Panc1 (cell line): ENCODE measurements at regions not wholly inside any gene's neighbourhood (a gene's known extent, or its start where the extent isn't known, plus 50 kb on each side); places are given as distances from the start of the nearest gene placed in this dataset.
A peak's percentile ranks its signal among the peaks of the same experiment; 100 is the strongest.

ENCODE experiments used
- ATAC-seq: fragments of 200-7000 bp; cut with Tn5 transposase; 2 replicates; pipeline ENCODE4 v1.9.1; 2020; ENCODE audit warnings: mild to moderate bottlenecking, moderate library complexity
- BruUV-seq: library from RNA; stranded (reverse); fragments of 400-500 nt; replicated peaks from 2 replicates; lab custom pipeline; 2021; lab: Mats Ljungman, UMichigan
- CTCF ChIA-PET: fragments of 300-600 bp; sonication (Branson Sonifier 250); formaldehyde crosslinking; loops from one replicate; lab custom pipeline; 2022; ENCODE audit warnings: antibody characterized with exemption; lab: Charles Lee
- POLR2A ChIA-PET: fragments of 300-600 bp; sonication (Branson Sonifier 250); formaldehyde crosslinking; loops from one replicate; lab custom pipeline; 2022; ENCODE audit warnings: antibody characterized with exemption; lab: Charles Lee
- DNase-seq: peaks from one replicate; pipeline ENCODE4 v3.0.0-alpha.2; 2010; ENCODE audit warnings: low read depth, low spot score
- H3K27ac ChIP-seq: 2 replicates; pipeline ENCODE4 v1.5.1; 2011; ENCODE audit warnings: mild to moderate bottlenecking, low read length, inconsistent platforms
- H3K27me3 ChIP-seq: fragments of 200-500 bp; sonication (Bioruptor generic); 2 replicates; pipeline ENCODE4 v1.6.0; 2014; ENCODE audit warnings: low read length, inconsistent platforms; ENCODE audit not compliant: control insufficient read depth, insufficient read depth
- H3K36me3 ChIP-seq: fragments of 200-500 bp; sonication (Bioruptor generic); 2 replicates; pipeline ENCODE4 v1.5.1; 2014; ENCODE audit warnings: inconsistent platforms, mild to moderate bottlenecking, low read length, moderate library complexity; ENCODE audit not compliant: control insufficient read depth, insufficient read depth
- H3K4me1 ChIP-seq: 2 replicates; pipeline ENCODE4 v1.5.1; 2011; ENCODE audit warnings: inconsistent platforms, mild to moderate bottlenecking, low read length, moderate library complexity; ENCODE audit not compliant: control insufficient read depth, insufficient read depth
- H3K4me3 ChIP-seq, 2 experiments: 2 replicates each; pipeline ENCODE4 v1.5.1; 2011 to 2012; ENCODE audit warnings: low read depth in 2 of 2, low read length in 2 of 2, mild to moderate bottlenecking in 2 of 2, inconsistent platforms in 1 of 2, moderate library complexity in 1 of 2
- H3K9me3 ChIP-seq: fragments of 200-500 bp; sonication (Bioruptor generic); 2 replicates; pipeline ENCODE4 v1.5.1; 2014; ENCODE audit warnings: low read depth, mild to moderate bottlenecking, inconsistent platforms, low read length, moderate library complexity; ENCODE audit not compliant: control insufficient read depth, insufficient read depth
- POLR2AphosphoS5 ChIP-seq: IDR thresholded peaks from 2 replicates; pipeline ENCODE4 v1.6.1; 2012; ENCODE audit warnings: mild to moderate bottlenecking, low read depth, low read length, moderate library complexity
- SIN3A ChIP-seq: IDR thresholded peaks from 2 replicates; pipeline ENCODE4 v1.6.1; 2012; ENCODE audit warnings: low read depth, mild to moderate bottlenecking, low read length, moderate library complexity, borderline replicate concordance; ENCODE audit not compliant: insufficient read depth
- TCF7L2 ChIP-seq: IDR thresholded peaks from 2 replicates; pipeline ENCODE4 v1.6.1; 2011; ENCODE audit warnings: mild to moderate bottlenecking, low read depth, low read length, inconsistent platforms
- in situ Hi-C: cut with HindIII; loops from 2 replicates; pipeline ENCODE4 v1.10.0; 2016; ENCODE audit warnings: low sequenced_read_pairs, low pct_unique_long_range_greater_than_20kb
- intact Hi-C: fragments of 100-400 bp; cut with micrococcal nuclease; formaldehyde crosslinking; loops from one replicate; pipeline ENCODE4 v1.10.0; 2022; ENCODE audit not compliant: unreplicated experiment
- TF ChIP-seq, protein P1 (sequence below): fragments of 450-650 bp; IDR thresholded peaks from 2 replicates; pipeline ENCODE4 v1.5.1; 2017; ENCODE audit warnings: mild to moderate bottlenecking
- TF ChIP-seq, protein P2 (sequence below), 2 experiments: IDR thresholded peaks; 2 replicates each; pipeline ENCODE4 v1.6.1; 2011 to 2012; ENCODE audit warnings: low read depth in 2 of 2, control low read depth in 1 of 2, low read length in 1 of 2, mild to moderate bottlenecking in 1 of 2, moderate library complexity in 1 of 2; ENCODE audit not compliant: insufficient read depth in 1 of 2

DNA sequence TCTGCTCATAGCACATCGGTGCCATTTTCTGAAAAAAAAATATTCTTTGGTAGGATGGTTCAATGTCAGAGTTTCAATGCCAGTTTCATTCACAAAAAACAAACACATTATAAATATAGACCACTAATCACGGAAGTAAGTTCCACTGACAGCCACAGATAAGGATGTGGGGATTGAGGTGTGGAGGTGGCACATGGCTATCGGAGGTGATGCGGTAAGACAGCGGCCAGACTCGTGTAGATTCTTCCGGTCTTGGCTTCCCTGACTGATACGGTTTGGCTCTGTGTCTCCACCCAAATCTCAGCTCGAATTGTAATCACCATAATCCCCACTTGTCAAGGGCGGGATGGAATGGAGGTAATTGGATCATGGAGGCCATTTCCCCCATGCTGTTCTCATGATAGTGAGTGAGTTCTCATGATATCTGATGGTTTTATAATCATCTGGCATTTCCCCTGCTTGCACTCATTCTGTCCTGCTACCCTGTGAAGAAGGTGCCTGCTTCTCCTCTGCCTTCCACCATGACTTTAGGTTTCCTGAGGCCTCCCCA lies 693.4 kb downstream of the VRK1 start:
- ATAC-seq (no peak), DNase-seq (no peak)
- Histone ChIP-seq H3K36me3 (no peaks in the 10 kb centered on the region), H3K9me3 (no peaks in the 10 kb centered on the region), H3K4me3 (no peak overlapping the region), H3K27me3 (no peaks in the 10 kb centered on the region), H3K27ac (no peak overlapping the region), H3K4me1 (no peaks in the 10 kb centered on the region)
- ChIA-PET POLR2A (no interaction called here), CTCF (no interaction called here)
- in situ Hi-C loops (no loop called here), intact Hi-C loops (no loop called here)
- no TSS peak for BruUV-seq
- TF ChIP-seq SIN3A = no peak

DNA sequence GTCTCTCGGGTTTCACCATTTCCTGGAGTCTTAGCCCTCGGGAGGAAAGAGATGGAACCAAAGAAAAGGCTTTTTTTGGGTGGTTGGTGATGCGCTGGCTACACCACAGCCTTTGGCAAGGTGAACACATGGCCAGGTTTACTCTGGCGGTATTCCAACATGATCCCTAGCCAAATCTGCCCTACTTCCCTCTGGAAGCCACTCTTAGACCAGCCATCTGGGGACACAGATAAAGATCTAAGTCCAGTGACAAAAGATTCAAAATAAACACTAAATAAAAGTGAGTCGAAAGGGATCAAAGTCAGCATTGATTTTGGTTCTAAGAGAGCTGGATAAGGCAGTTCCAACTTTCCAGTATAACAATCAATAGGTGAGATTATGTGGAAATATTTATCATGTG lies 694.5 kb downstream of the VRK1 start:
- no TSS peak for BruUV-seq
- ATAC-seq (no peak), DNase-seq (no peak)
- Histone ChIP-seq H3K4me1 (no peaks in the 10 kb centered on the region), H3K4me3 (no peak overlapping the region), H3K27ac (no peak overlapping the region), H3K27me3 (no peaks in the 10 kb centered on the region), H3K9me3 (no peaks in the 10 kb centered on the region), H3K36me3 (no peaks in the 10 kb centered on the region)
- ChIA-PET CTCF (no interaction called here), POLR2A (no interaction called here)
- in situ Hi-C loops = no loop called here
- TF ChIP-seq, protein P1, sequence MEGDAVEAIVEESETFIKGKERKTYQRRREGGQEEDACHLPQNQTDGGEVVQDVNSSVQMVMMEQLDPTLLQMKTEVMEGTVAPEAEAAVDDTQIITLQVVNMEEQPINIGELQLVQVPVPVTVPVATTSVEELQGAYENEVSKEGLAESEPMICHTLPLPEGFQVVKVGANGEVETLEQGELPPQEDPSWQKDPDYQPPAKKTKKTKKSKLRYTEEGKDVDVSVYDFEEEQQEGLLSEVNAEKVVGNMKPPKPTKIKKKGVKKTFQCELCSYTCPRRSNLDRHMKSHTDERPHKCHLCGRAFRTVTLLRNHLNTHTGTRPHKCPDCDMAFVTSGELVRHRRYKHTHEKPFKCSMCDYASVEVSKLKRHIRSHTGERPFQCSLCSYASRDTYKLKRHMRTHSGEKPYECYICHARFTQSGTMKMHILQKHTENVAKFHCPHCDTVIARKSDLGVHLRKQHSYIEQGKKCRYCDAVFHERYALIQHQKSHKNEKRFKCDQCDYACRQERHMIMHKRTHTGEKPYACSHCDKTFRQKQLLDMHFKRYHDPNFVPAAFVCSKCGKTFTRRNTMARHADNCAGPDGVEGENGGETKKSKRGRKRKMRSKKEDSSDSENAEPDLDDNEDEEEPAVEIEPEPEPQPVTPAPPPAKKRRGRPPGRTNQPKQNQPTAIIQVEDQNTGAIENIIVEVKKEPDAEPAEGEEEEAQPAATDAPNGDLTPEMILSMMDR = no peak
- intact Hi-C loops = no loop called here

DNA sequence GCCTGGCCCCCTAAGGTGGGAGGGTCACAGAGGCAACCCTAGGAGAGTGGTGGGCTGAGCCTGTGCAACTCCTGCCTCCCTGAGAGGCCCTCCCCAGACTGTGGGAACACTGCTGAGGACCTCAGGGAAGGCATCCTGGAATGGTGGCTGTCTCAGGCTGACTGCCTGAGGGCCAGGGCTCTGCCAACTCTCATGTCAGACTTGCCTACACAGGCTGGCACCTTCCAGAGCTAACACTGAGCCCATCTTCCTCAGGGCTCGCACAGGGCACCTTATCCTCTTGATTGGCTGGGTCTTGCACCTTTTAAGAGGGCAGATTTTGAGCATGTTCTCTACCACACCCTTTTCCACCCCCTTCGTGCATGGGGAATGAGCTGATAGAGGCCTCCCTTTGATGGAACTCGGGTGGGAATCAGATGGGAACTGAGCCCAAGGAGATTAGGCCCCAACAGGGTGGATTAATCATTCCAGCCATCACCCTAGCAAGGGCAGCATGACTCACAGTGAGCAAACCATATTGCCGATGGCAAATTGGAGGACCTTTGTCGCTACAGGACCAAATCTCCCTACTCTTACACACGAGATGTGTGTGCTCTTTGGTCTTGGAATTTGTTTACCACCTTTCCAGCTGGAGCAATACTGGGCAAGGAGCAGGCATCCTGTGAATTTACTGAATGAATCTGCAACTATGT lies 702.8 kb downstream of the VRK1 start:
- DNase-seq (no peak), ATAC-seq (peak; percentile 79)
- H3K4me3 ChIP-seq = no peak overlapping the region
- no peaks in the 10 kb centered on the region for H3K9me3 ChIP-seq
- CTCF ChIA-PET = no interaction called here
- H3K27me3 ChIP-seq = no peaks in the 10 kb centered on the region
- POLR2A ChIA-PET = no interaction called here
- no peak for TF ChIP-seq TCF7L2
- TF ChIP-seq SIN3A = no peak
- TF ChIP-seq, protein P1 = no peak
- no peak for TF ChIP-seq POLR2AphosphoS5
- TF ChIP-seq, protein P2, sequence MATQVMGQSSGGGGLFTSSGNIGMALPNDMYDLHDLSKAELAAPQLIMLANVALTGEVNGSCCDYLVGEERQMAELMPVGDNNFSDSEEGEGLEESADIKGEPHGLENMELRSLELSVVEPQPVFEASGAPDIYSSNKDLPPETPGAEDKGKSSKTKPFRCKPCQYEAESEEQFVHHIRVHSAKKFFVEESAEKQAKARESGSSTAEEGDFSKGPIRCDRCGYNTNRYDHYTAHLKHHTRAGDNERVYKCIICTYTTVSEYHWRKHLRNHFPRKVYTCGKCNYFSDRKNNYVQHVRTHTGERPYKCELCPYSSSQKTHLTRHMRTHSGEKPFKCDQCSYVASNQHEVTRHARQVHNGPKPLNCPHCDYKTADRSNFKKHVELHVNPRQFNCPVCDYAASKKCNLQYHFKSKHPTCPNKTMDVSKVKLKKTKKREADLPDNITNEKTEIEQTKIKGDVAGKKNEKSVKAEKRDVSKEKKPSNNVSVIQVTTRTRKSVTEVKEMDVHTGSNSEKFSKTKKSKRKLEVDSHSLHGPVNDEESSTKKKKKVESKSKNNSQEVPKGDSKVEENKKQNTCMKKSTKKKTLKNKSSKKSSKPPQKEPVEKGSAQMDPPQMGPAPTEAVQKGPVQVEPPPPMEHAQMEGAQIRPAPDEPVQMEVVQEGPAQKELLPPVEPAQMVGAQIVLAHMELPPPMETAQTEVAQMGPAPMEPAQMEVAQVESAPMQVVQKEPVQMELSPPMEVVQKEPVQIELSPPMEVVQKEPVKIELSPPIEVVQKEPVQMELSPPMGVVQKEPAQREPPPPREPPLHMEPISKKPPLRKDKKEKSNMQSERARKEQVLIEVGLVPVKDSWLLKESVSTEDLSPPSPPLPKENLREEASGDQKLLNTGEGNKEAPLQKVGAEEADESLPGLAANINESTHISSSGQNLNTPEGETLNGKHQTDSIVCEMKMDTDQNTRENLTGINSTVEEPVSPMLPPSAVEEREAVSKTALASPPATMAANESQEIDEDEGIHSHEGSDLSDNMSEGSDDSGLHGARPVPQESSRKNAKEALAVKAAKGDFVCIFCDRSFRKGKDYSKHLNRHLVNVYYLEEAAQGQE (IDR thresholded peaks at IDR 0.05; ENCODE audit: insufficient read depth in 1 of 2, low read depth in 2 of 2, low read length in 1 of 2) = no peak
- H3K36me3 ChIP-seq = no peaks in the 10 kb centered on the region
- no peaks in the 10 kb centered on the region for H3K4me1 ChIP-seq
- in situ Hi-C loops = no loop called here
- no TSS peak for BruUV-seq
- intact Hi-C loops = no loop called here
- H3K27ac ChIP-seq = no peak overlapping the region
